RWPE2 (cell line): ENCODE measurements at regions not wholly inside any gene's neighbourhood (a gene's known extent, or its start where the extent isn't known, plus 50 kb on each side); places are given as distances from the start of the nearest gene placed in this dataset.

Source experiments
- ATAC-seq: fragments of 200-7000 bp; cut with Tn5 transposase; 3 replicates; pipeline ENCODE4 v1.9.1; 2021; ENCODE audit warnings: low read depth
- DNase-seq: peaks from one replicate; pipeline ENCODE4 v3.0.0-alpha.2; 2020; ENCODE audit warnings: low spot score
- H3K27ac ChIP-seq: fragments of 450-650 bp; 2 replicates; pipeline ENCODE4 v1.5.1; 2017; ENCODE audit warnings: mild to moderate bottlenecking; ENCODE audit not compliant: poor library complexity, severe bottlenecking
- H3K27me3 ChIP-seq: fragments of 250-450 bp; sonication (Bioruptor Pico); 2 replicates; pipeline ENCODE4 v1.5.1; 2021; ENCODE audit warnings: mild to moderate bottlenecking, moderate library complexity; ENCODE audit not compliant: insufficient read depth, poor library complexity, severe bottlenecking
- H3K36me3 ChIP-seq: fragments of 250-450 bp; sonication (Bioruptor Pico); 2 replicates; pipeline ENCODE4 v1.5.1; 2020; ENCODE audit warnings: low read depth, mild to moderate bottlenecking, moderate library complexity
- H3K4me1 ChIP-seq: fragments of 250-450 bp; sonication (Bioruptor Pico); 2 replicates; pipeline ENCODE4 v1.5.1; 2021; ENCODE audit warnings: mild to moderate bottlenecking, moderate library complexity; ENCODE audit not compliant: insufficient read depth, poor library complexity, severe bottlenecking
- H3K4me3 ChIP-seq: fragments of 250-450 bp; sonication (Bioruptor Pico); 2 replicates; pipeline ENCODE4 v1.5.1; 2021; ENCODE audit warnings: mild to moderate bottlenecking, moderate library complexity; ENCODE audit not compliant: severe bottlenecking
- H3K9me3 ChIP-seq: fragments of 250-450 bp; sonication (Bioruptor Pico); 2 replicates; pipeline ENCODE4 v1.5.1; 2021; ENCODE audit warnings: mild to moderate bottlenecking, moderate library complexity; ENCODE audit not compliant: severe bottlenecking
- CTCF ChIP-seq: fragments of 450-650 bp; IDR thresholded peaks from one replicate; pipeline ENCODE4 v1.5.1; 2017; ENCODE audit warnings: mild to moderate bottlenecking, moderate library complexity; ENCODE audit not compliant: poor library complexity, severe bottlenecking

DNA sequence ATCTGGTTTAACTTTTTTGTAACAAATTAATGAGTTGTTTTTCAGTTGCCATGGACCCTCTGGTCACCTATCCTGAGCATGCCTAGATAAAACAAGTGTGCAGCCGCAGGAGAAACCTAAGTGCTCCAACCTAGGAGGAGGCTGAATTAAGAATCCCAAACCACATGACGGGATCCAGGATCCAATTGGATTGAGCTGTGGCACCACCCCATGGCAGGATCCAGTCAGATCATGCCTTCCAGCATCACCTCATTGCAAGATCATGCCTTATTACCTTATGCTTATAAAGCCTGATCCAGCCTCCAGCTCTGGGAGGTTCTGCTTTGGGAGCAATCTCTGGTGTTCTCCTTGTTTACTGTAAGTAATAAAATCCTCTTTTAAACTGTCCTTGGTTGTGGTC, 662.0 kb downstream of the TLR4 start:
- no peaks in the 10 kb centered on the region for H3K36me3 ChIP-seq
- no peak overlapping the region for H3K4me3 ChIP-seq
- ATAC-seq (no peak), DNase-seq (no peak)
- H3K27ac ChIP-seq: no peak overlapping the region
- TF ChIP-seq CTCF: no peak
- H3K4me1 ChIP-seq: peaks cover 6% of the 10 kb centered on the region
- no peaks in the 10 kb centered on the region for H3K27me3 ChIP-seq
- peaks cover 2% of the 10 kb centered on the region for H3K9me3 ChIP-seq

DNA sequence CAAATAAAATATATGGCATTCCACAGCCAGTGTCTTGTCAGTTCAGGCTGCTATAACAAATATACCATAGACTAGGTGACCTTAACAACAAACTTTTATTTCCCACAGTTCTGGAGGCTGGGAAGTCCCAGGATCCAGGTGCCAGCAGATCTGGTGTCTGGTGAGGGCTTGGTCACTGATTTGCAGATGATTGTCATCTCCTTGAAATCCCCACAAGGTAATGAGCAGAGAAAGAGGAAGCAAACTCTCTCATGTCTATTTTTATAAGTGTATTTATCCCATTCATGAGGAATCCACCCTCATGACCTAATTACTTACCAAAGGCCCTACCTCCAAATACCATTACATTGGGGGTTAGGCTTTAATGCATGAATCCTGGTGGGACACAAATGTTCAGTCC, 663.2 kb downstream of the TLR4 start:
- Histone ChIP-seq H3K9me3 (peaks cover 2% of the 10 kb centered on the region), H3K4me1 (no peaks in the 10 kb centered on the region), H3K4me3 (no peak overlapping the region), H3K27ac (no peak overlapping the region), H3K27me3 (no peaks in the 10 kb centered on the region), H3K36me3 (no peaks in the 10 kb centered on the region)
- DNase-seq: no peak
- no peak for TF ChIP-seq CTCF
- ATAC-seq: no peak

DNA sequence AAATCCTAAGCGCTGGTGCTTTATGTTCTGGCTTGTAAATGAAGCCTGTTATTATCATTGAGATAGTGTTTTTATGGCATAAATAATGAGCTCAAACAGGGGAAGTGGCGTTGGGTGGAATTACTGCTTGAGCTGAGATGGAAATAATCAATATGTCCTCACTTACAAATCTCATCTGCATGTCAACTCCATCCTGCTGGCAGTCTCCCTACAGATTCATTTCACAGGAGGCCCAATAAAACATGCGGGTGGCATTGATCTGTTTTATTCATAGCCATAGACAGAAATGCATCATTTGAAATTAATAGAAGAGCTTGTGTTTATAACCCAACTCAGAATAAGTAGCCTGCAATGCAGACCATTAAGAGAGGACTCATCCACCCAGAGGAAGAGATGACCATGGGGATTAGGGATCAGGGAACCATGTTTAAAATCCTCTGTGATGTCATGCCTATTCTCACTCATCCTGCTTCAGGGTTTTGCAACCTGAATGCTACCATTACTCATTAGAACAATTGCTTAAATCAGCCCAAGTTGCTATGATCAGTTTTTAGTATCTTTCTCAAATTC, 680.4 kb downstream of the TLR4 start:
- no peak for TF ChIP-seq CTCF

GRCh38 chr9:118395415-118395814, 691.2 kb downstream of the TLR4 start:
- H3K27me3 ChIP-seq: no peaks in the 10 kb centered on the region
- TF ChIP-seq CTCF: no peak
- H3K9me3 ChIP-seq: no peaks in the 10 kb centered on the region
- H3K27ac ChIP-seq: no peak overlapping the region
- no peak overlapping the region for H3K4me3 ChIP-seq
- no peaks in the 10 kb centered on the region for H3K4me1 ChIP-seq
- ATAC-seq (0 out of 3 replicates have a peak, but pooled peaks have one; percentile 27), DNase-seq (no peak)
- no peaks in the 10 kb centered on the region for H3K36me3 ChIP-seq

More for the DNA sequence above, 680.4 kb downstream of the TLR4 start:
- Histone ChIP-seq H3K27me3 (no peaks in the 10 kb centered on the region), H3K27ac (no peak overlapping the region), H3K4me1 (no peaks in the 10 kb centered on the region), H3K36me3 (no peaks in the 10 kb centered on the region), H3K9me3 (no peaks in the 10 kb centered on the region), H3K4me3 (no peak overlapping the region)
- DNase-seq (no peak), ATAC-seq (no peak)

DNA sequence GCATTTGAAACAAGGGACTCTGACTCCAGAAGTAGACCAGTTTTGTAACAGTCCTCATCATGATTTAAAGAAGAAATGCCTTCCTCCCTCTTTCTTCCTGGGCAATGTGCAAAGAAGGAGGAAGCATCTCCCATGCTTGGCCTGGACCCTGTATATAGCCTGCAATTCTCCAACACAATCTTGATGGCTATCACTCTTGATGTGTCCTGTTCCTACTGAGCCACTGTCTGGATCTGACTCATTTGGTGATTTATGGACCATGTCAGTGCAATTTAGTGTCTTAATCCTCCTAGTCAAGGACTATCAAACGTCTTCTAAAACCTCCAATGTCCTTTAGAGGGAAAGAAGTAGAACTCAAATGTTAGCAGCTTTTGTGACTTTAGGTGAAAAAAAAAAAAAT, 697.3 kb downstream of the TLR4 start:
- TF ChIP-seq CTCF: no peak
- Histone ChIP-seq H3K36me3 (no peaks in the 10 kb centered on the region), H3K4me1 (no peaks in the 10 kb centered on the region), H3K9me3 (no peaks in the 10 kb centered on the region), H3K27me3 (no peaks in the 10 kb centered on the region), H3K4me3 (no peak overlapping the region), H3K27ac (no peak overlapping the region)
- DNase-seq: no peak
- no peak for ATAC-seq
